HG03558 (cell line): ENCODE measurements at regions not wholly inside any gene's neighbourhood (a gene's known extent, or its start where the extent isn't known, plus 50 kb on each side); places are given as distances from the start of the nearest gene placed in this dataset.

Experiments used
- ATAC-seq: cut with Tn5 transposase; IDR thresholded peaks from one replicate; pipeline ENCODE4 v1.9.1; 2021; ENCODE audit warnings: moderate number of reproducible peaks; ENCODE audit not compliant: unreplicated experiment; ENCODE audit errors: extremely low read depth

DNA sequence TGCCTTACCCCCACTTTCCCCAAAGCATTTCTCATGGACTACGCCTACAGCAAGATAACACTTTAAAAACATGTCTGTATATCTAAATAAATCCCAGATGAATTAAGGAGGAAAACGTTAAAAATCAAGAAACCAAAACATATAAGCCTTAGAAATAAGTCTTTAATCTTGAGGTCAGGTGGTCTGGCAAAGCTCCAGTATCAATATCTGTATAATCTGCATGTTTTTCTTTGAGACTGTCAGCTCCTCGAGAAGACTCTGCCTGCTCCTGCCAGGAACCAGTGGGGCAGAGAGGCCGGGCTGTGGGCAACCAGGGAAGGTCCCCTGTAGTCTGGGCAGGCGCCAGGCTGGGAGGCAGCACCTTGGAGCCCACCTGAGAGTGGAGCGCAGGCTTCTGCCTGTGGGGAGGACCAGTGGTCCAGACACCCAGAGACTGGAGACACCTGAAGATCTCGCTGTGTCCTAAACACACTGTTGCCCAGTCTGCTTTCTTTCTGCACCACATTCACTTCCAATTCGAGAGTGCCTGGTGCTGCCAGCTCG is 291.0 kb upstream of the SOX11 start:
- ATAC-seq: no peak

- ATAC-seq: no peak
Observed at GRCh38 chr2:5403392-5403791, 288.8 kb upstream of the SOX11 start.

- ATAC-seq: no peak
Observed at GRCh38 chr2:5409898-5410381, 282.2 kb upstream of the SOX11 start.

GRCh38 chr2:5410991-5411700 is 281.0 kb upstream of the SOX11 start:
- no peak for ATAC-seq

- no peak for ATAC-seq
Observed at GRCh38 chr2:5412001-5412400, 280.2 kb upstream of the SOX11 start.

DNA sequence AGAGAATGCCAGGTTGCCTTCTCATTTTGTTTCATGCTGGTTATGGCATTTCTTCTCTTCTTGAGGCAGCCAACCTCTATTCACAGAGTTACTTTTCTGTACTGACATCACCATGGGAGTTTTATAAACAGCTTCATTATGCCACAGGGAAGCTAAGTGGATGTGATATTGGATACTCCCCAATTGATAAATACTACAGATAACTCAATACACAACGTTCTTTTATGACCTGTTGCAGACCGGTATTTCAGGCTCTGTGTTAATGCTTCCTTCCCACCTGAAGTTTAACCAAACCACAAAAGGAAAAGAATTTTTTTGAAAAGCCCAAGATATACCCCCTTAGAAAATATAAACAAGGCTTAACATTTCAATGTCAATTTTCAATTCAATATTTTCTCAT is 258.3 kb upstream of the SOX11 start:
- ATAC-seq: no peak

- ATAC-seq: no peak
Observed at GRCh38 chr2:5437375-5437774, 254.8 kb upstream of the SOX11 start.

DNA sequence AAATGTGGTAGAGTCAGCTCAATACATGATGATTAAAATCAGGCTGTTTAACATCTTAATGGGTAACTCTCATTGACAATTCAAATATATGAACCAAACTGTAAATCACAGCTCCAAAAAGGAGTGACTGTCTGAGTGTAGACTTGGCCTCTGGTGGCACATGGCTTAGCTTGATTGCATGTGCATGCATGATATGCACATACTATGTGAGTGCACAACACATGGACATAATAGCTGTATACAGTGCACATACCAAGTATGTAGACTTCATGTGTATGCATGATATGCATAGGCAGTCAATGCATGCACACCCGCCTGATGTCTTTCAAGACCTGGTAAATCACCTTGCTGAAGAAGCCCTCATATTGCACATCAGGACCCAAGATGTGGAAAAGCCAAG is 252.0 kb upstream of the SOX11 start:
- no peak for ATAC-seq

- ATAC-seq: no peak
Observed at GRCh38 chr2:5442736-5443135, 249.4 kb upstream of the SOX11 start.

DNA sequence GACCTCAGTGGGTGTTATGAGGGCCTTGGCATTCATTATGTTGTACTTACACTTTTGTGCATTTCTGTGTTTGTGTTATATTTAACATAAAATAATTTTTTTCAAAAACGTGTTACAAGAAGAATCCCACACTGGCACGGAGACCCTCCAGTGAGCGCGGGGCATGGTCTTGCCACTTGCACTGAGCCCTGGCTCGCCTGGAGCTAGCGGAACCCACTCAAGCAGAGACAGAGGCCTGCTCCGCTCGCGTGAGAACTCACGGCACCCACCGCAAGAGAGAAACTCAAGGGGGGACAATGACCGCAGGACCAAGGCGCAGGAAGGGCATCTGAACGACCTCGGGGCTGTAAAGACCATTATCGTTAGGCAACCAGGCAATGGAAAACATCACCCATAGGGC is 248.0 kb upstream of the SOX11 start:
- ATAC-seq: no peak

- ATAC-seq: no peak
Observed at GRCh38 chr2:5444854-5445253, 247.3 kb upstream of the SOX11 start.

DNA sequence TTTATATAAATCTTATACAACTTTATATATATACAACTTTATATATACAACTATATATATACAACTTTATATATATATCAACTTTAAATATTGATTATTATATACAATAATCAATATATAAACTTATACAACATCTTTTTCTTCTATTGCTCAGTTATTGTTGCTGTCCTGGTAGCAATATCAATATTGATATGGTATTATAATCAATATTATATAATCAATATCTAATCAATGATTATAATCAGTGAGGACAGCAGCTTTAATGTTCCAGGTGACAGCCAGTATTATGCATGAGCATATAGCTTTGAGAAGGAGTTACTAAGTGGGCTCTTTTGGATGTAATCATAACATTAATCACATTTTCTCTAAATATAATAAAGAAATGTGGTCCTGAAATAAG is 242.3 kb upstream of the SOX11 start:
- ATAC-seq: no peak

- no peak for ATAC-seq
Observed at GRCh38 chr2:5453220-5454050, 238.7 kb upstream of the SOX11 start.

- ATAC-seq: no peak
Observed at GRCh38 chr2:5454051-5454390, 238.2 kb upstream of the SOX11 start.

DNA sequence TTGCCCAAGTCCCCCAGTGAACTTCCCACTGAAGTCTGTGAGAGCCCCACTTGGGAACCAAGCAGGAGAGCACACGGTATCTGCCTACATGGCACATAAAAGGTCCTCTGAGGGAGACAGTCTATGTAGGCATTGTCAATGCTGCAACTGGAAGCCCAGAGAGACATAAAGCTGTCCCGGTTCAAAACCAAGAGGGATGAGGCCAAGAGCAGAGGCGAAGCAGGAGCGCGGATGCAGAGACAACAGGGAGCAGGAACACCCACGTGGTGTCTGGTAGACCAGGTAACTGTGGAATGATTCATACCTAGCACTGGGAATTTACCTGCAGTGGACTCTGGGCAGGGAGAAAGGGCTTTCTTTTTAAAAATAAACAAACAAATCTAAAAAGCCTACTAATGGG is 233.1 kb upstream of the SOX11 start:
- ATAC-seq: no peak

DNA sequence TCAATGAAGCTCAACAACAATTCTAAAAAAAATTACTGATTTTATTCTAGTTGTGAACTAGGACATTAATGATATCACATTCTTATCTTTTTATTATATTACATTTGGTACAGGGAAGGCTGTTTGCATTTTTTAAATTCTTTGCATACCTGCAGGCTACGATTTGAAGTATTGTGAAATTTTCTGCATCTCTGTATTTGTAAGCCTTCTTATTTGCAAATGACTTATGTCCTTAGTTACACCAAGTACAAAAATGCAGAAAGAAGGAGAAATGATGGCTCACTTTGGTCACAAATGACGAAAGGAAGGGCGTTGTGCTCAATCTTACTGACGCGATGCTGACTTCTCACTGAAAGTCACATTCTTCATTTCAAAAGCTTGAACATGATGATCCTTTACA is 227.5 kb upstream of the SOX11 start:
- ATAC-seq: no peak

- no peak for ATAC-seq
Observed at GRCh38 chr2:5465859-5466258, 226.3 kb upstream of the SOX11 start.

DNA sequence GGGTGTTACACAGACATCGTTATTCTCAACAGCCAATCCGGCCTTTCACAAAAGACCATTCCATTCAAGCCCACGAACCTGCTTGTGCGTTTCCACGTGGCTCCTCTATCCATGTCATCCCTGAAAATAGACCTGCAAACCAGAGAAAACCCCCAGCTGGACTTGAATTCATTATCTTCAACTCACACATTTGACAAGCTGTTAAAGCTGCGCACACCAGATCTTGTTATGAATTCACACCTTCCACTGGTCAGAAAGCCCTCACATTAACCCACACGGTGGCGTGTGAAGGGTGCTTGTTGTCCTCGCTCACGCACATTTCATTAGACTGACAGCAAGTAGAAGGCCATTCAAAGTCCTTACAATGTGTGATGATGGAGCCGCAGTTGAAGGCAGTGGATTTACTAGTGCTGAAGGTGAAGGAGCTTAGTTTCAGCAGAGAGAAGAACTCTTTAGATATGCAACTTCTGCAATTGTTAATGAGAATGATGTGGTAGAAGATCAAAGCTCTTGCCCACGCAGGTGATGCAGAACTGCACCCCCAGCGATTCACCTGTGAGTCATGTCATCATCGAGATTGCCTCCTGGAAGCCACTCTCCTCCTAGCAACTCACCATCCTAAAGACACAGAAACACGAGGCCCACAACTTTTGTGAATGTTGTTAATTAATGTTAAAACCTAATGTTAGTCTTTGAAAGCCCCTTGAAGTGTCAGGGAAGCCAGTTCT is 224.8 kb upstream of the SOX11 start:
- no peak for ATAC-seq

GRCh38 chr2:5472673-5473072 is 219.5 kb upstream of the SOX11 start:
- no peak for ATAC-seq

- no peak for ATAC-seq
Observed at GRCh38 chr2:5473635-5474034, 218.5 kb upstream of the SOX11 start.

DNA sequence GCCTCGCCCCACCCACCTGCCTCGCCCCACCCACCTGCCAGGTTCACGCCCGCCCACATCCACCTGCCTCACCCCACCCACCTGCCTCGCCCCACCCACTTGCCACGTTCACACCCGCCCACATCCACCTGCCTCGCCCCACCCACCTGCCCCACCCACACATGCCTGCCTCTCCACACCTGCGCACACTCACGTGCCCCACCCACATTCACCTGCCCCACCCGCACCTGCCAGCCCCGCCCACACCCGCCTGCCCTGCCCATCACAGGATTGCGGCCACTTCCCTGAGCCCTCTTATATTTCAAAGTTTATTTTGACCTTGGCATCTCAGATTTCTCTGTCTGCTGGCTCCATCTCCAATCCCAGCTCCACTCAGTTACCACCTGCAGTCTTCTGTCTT is 217.5 kb upstream of the SOX11 start:
- no peak for ATAC-seq
